ENCODE measurements at regions not wholly inside any gene's neighbourhood (a gene's known extent, or its start where the extent isn't known, plus 50 kb on each side); places are given as distances from the start of the nearest gene placed in this dataset.

DNA sequence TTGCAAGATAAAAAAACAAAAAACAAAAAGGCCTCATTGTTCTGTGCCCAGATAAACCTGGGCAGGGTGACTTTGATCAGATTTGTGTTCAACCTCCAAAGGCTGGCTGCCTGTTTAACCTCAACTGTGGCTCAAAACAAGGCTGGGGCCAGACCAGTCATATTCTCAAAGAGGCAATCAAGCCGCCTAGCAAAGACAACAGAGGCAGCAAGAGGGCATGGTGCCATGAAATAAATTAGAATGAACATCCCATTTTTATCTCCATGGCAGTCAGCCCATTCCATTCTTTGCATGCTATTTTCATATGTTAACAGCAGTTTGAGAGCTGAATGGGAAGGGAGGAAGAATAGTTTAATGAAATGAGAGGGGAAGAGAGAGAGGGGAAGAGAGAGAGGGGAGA lies 1150.3 kb downstream of the TYW1 start:
- TF ChIP-seq POLR2A (IDR thresholded peaks at IDR 0.05): no peak
- TF ChIP-seq, protein P1, sequence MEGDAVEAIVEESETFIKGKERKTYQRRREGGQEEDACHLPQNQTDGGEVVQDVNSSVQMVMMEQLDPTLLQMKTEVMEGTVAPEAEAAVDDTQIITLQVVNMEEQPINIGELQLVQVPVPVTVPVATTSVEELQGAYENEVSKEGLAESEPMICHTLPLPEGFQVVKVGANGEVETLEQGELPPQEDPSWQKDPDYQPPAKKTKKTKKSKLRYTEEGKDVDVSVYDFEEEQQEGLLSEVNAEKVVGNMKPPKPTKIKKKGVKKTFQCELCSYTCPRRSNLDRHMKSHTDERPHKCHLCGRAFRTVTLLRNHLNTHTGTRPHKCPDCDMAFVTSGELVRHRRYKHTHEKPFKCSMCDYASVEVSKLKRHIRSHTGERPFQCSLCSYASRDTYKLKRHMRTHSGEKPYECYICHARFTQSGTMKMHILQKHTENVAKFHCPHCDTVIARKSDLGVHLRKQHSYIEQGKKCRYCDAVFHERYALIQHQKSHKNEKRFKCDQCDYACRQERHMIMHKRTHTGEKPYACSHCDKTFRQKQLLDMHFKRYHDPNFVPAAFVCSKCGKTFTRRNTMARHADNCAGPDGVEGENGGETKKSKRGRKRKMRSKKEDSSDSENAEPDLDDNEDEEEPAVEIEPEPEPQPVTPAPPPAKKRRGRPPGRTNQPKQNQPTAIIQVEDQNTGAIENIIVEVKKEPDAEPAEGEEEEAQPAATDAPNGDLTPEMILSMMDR (IDR thresholded peaks at IDR 0.05): no peak
